Aorta (tissue), 5 donors: ENCODE measurements at regions not wholly inside any gene's neighbourhood (a gene's known extent, or its start where the extent isn't known, plus 50 kb on each side); places are given as distances from the start of the nearest gene placed in this dataset.
"Not testable (repeated sequence)": the region's sequence is repeated elsewhere in the genome, so short reads cannot be mapped to it uniquely, and the experiment has no call there.

Experiments used
- ATAC-seq: fragments of 200-7000 bp; cut with Tn5 transposase; one replicate; pipeline ENCODE4 v1.9.1; 2022; ENCODE audit warnings: moderate library complexity; ENCODE audit not compliant: low FRiP score
- DNase-seq, 2 donors: peaks; one replicate each; pipeline ENCODE4 v3.0.0-alpha.2; 2020
- H3K27ac ChIP-seq, 2 donors: one replicate each; pipeline ENCODE4 v1.5.1; 2013; ENCODE audit warnings: low read length in 2 of 2, mild to moderate bottlenecking in 2 of 2, moderate library complexity in 2 of 2, control low read depth in 1 of 2, inconsistent platforms in 1 of 2, low read depth in 1 of 2
- H3K27me3 ChIP-seq, 2 donors: one replicate each; pipeline ENCODE4 v1.6.1; 2013; ENCODE audit warnings: control low read depth in 1 of 2, low read length in 1 of 2, mild to moderate bottlenecking in 1 of 2, moderate library complexity in 1 of 2; ENCODE audit not compliant: insufficient read depth in 2 of 2, control insufficient read depth in 1 of 2
- H3K36me3 ChIP-seq, 2 donors: one replicate each; pipeline ENCODE4 v1.6.1; 2013; ENCODE audit warnings: control low read depth in 1 of 2, low read length in 1 of 2, mild to moderate bottlenecking in 1 of 2; ENCODE audit not compliant: insufficient read depth in 2 of 2, control insufficient read depth in 1 of 2
- H3K4me1 ChIP-seq, 2 donors: one replicate each; pipeline ENCODE4 v1.6.1; 2013; ENCODE audit warnings: low read length in 2 of 2, control low read depth in 1 of 2, mild to moderate bottlenecking in 1 of 2, moderate library complexity in 1 of 2; ENCODE audit not compliant: insufficient read depth in 2 of 2, control insufficient read depth in 1 of 2
- H3K4me3 ChIP-seq, 2 donors: one replicate each; pipeline ENCODE4 v1.5.1; 2013; ENCODE audit warnings: low read length in 2 of 2, control low read depth in 1 of 2, mild to moderate bottlenecking in 1 of 2
- H3K9me3 ChIP-seq: one replicate; pipeline ENCODE4 v1.6.1; 2013; ENCODE audit warnings: mild to moderate bottlenecking, low read length; ENCODE audit not compliant: control insufficient read depth
- WGBS, 2 donors: extraction: QIAGEN DNeasy Blood & Tissue Kit; methylation state at CpG; one replicate each; pipeline ENCODE4 v1.1.7; 2013; 5-methylcytosine and 5-hydroxymethylcytosine counted together
- intact Hi-C, 2 donors: fragments of 100-400 bp; cut with DNase I; formaldehyde crosslinking; loops; one replicate each; pipeline versions ENCODE4 v1.14.2 to v1.15.0; 2022
- donor health status: healthy with polysubstance abuse.
- donor health status: Bipolar disorder and iron deficiency.
- donor health status: DM: no; HTN: no; CAD: no.
- donor health status: DM: no; HTN: no; CAD: no.
- donor health status: DM: yes; HTN: yes; CAD: no.

- Histone ChIP-seq H3K4me1 (no peaks in the 10 kb centered on the region), H3K9me3 (no peaks in the 10 kb centered on the region), H3K36me3 (no peaks in the 10 kb centered on the region), H3K4me3 (no peak overlapping the region), H3K27ac (no peak overlapping the region), H3K27me3 (no peaks in the 10 kb centered on the region)
- 92 to 94% methylated on average over 10 of the region's 10 CpGs for WGBS, 2 donors
- intact Hi-C loops = no loop called here
- ATAC-seq (no peak), DNase-seq (no peak)
Observed at GRCh38 chr12:45518291-45519235, 210.9 kb upstream of the ARID2 start.

- no peak overlapping the region for H3K27ac ChIP-seq
- no peaks in the 10 kb centered on the region for H3K9me3 ChIP-seq
- no peaks in the 10 kb centered on the region for H3K36me3 ChIP-seq
- no peak for DNase-seq
- WGBS, 2 donors = 96 to 97% methylated on average over 3 of the region's 3 CpGs
- H3K4me1 ChIP-seq = no peaks in the 10 kb centered on the region
- ATAC-seq = no peak
- intact Hi-C loops = no loop called here
- H3K4me3 ChIP-seq = no peak overlapping the region
- no peaks in the 10 kb centered on the region for H3K27me3 ChIP-seq
Observed at GRCh38 chr12:45522227-45522626, 207.3 kb upstream of the ARID2 start.

GRCh38 chr12:45526823-45527222 is 202.7 kb upstream of the ARID2 start:
- DNase-seq, H3K9me3 ChIP-seq, H3K4me1 ChIP-seq, H3K4me3 ChIP-seq, ATAC-seq, H3K36me3 ChIP-seq, intact Hi-C loops, H3K27ac ChIP-seq, H3K27me3 ChIP-seq: not testable (repeated sequence)
- 55 to 69% methylated on average over 1 of the region's 1 CpG for WGBS, 2 donors

GRCh38 chr12:45532113-45532512 is 197.4 kb upstream of the ARID2 start:
- ATAC-seq (no peak), DNase-seq (no peak)
- no peak overlapping the region for H3K4me3 ChIP-seq
- no peaks in the 10 kb centered on the region for H3K27me3 ChIP-seq
- H3K36me3 ChIP-seq = no peaks in the 10 kb centered on the region
- no peaks in the 10 kb centered on the region for H3K4me1 ChIP-seq
- H3K27ac ChIP-seq = no peak overlapping the region
- intact Hi-C loops = no loop called here
- 85 to 90% methylated on average over 4 of the region's 4 CpGs for WGBS, 2 donors
- H3K9me3 ChIP-seq = no peaks in the 10 kb centered on the region

GRCh38 chr12:45535610-45536180 is 193.8 kb upstream of the ARID2 start:
- intact Hi-C loops = no loop called here
- Histone ChIP-seq H3K27ac (no peak overlapping the region), H3K4me3 (no peak overlapping the region), H3K27me3 (no peaks in the 10 kb centered on the region), H3K36me3 (no peaks in the 10 kb centered on the region), H3K4me1 (no peaks in the 10 kb centered on the region), H3K9me3 (no peaks in the 10 kb centered on the region)
- no peak for DNase-seq
- ATAC-seq = no peak

GRCh38 chr12:45536284-45536683 is 193.2 kb upstream of the ARID2 start:
- ATAC-seq = no peak
- H3K27ac ChIP-seq = no peak overlapping the region
- H3K36me3 ChIP-seq = no peaks in the 10 kb centered on the region
- H3K27me3 ChIP-seq = no peaks in the 10 kb centered on the region
- WGBS, 2 donors = 90 to 93% methylated on average over 1 of the region's 1 CpG
- intact Hi-C loops = no loop called here
- no peaks in the 10 kb centered on the region for H3K4me1 ChIP-seq
- DNase-seq = no peak
- no peak overlapping the region for H3K4me3 ChIP-seq
- H3K9me3 ChIP-seq = no peaks in the 10 kb centered on the region

GRCh38 chr12:45540661-45541341 is 188.7 kb upstream of the ARID2 start:
- ATAC-seq = no peak
- 72 to 75% methylated on average over 1 of the region's 1 CpG for WGBS, 2 donors
- Histone ChIP-seq H3K27ac (no peak overlapping the region), H3K4me1 (no peaks in the 10 kb centered on the region), H3K27me3 (no peaks in the 10 kb centered on the region), H3K9me3 (no peaks in the 10 kb centered on the region), H3K4me3 (no peak overlapping the region), H3K36me3 (no peaks in the 10 kb centered on the region)
- intact Hi-C loops = loop anchor here (5.0 to 10.0 kb wide), 3 partner anchors 192 to 366 kb away; no protein-coding TSS in a partner anchor
- no peak for DNase-seq

GRCh38 chr12:45543887-45544286 is 185.6 kb upstream of the ARID2 start:
- ATAC-seq (peak; percentile 83), DNase-seq (no peak)
- Histone ChIP-seq H3K36me3 (no peaks in the 10 kb centered on the region), H3K9me3 (no peaks in the 10 kb centered on the region), H3K4me3 (no peak overlapping the region), H3K27me3 (no peaks in the 10 kb centered on the region), H3K4me1 (no peaks in the 10 kb centered on the region), H3K27ac (no peak overlapping the region)
- intact Hi-C loops = loop anchor here (5.0 to 10.0 kb wide), 3 partner anchors 188 to 369 kb away; no protein-coding TSS in a partner anchor
- WGBS, 2 donors = 2 to 5% methylated on average over 2 of the region's 2 CpGs
